GM19025 (cell line): ENCODE measurements at regions not wholly inside any gene's neighbourhood (a gene's known extent, or its start where the extent isn't known, plus 50 kb on each side); places are given as distances from the start of the nearest gene placed in this dataset.

Experiments
- ATAC-seq: cut with Tn5 transposase; IDR thresholded peaks from one replicate; pipeline ENCODE4 v1.9.1; 2021; ENCODE audit warnings: mild to moderate bottlenecking, low read depth, moderate library complexity; ENCODE audit not compliant: unreplicated experiment

DNA sequence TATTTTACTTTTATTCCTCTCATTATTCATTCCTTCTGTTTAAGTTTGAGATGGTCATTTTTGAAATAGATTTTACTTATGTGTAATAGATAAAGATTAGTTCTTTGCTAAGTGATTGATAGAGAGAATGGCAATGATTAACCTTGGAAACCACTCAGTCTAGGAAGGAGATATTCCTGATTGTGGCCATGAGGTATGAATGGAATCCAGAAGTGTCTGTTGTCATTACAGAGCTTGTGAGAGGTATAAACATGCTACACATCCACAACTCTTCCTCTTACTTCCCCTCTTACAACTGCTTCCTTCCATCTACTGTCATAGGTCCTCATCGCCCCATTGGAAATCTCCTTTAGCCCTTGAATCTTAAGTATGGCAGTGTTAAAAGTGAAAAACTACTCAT, 988.8 kb upstream of the B3GALT2 start:
- ATAC-seq: no peak

- no peak for ATAC-seq
These were observed 988.1 kb upstream of the B3GALT2 start for GRCh38 chr1:194174528-194174927.

GRCh38 chr1:194171596-194171995, 985.2 kb upstream of the B3GALT2 start:
- no peak for ATAC-seq

DNA sequence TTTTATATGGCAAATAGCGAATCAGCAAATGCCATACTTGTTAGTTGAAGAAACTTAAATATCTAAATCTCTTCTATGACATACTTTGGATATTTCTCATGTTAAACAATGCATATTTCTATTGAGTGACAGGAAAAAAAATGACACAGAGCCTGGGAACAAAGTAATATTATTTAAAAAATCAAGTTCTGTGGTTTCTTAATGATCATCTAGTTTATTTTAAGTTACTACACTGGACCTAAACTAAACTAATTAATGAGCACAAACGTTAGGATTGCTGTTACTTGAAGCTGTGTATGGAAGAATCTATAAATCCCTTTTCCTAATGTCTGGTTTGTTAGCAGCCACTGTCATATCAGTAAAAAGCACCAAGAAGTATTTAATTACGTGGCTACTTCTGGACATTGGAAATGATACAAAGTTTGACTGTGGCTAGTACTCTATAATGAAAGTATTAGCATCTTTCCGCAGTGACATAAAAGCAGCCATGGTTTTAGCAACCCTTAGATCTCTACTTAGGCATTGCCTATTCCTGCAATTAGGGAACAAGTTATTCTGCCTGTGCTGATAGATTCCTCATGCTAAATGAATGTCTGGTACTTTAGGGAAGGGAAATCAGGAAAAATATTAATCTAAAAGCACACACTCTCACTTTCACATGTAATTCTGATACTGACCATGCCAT, 981.7 kb upstream of the B3GALT2 start:
- ATAC-seq: no peak

DNA sequence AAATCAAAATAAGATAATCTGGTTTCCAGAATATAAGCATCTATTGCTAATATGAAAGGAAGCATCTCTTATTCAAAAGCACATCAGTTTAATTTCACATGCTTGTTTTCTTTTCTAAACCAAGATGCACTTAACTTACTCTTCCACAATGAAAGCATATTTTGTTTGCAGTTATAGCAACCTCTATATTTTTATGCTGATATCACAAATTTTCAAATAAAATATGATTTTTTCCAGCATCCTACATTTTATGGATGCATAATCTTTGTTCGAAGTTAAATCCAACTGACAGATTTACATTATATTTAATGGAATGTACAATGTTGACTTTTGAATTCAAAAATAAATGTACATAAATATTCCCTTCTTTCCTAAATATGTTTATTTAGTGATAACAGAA, 978.3 kb upstream of the B3GALT2 start:
- no peak for ATAC-seq

DNA sequence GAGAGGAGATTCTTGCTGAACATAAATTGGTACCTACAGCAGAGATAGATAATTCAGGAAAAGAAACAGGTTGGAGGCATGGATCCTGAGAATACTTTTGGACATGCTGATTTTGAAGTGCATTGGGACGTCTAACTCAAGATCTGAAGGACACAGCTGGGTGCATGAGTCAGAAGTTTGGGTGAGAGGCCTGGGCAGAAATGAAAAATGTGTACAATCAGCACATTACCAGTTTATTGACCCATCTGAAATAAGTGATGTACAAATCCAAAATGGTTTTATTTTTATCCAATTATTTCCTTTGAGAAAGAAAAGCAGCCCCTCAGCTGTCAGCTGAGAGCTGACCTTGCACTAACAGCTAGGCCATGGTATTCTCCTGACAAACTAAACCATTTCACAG, 975.2 kb upstream of the B3GALT2 start:
- ATAC-seq: no peak

GRCh38 chr1:194159941-194160340, 973.5 kb upstream of the B3GALT2 start:
- no peak for ATAC-seq

DNA sequence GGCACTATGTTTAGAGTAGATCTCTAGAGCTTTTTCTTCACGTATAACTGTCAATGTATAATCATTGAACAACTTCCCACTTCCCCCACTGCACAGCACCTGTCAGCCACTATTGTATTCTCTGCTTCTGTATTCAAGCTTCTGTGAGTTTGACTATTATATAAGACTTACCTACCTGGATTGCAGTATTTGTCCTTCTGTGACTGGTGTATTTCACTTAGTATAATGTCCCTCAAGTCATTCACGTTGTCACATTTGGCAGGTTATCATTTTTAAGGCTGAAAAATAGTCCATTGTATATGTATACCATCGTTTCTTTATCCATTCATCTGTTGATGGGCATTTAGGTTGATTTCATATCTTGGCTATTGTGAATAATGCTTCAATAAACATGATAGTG, 969.5 kb upstream of the B3GALT2 start:
- no peak for ATAC-seq

- no peak for ATAC-seq
These were observed 964.6 kb upstream of the B3GALT2 start for GRCh38 chr1:194151056-194151455.

DNA sequence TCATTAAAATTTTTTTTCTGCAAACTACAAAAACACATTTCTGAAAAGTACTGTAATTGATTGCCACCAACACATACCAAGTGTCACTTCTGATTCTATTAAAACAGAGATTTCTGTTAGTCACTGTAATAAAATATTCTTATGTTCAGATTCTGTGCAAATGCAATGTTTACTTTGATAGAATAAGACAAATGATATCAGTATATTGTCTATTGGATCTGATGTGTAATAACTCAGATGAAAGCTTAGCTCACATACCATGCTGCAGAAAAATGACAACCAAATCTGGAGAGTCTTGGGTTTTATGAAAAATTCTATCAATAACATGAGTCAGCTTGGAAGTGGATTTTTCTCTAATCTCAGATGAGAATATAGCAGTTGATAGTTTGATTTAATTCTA, 963.8 kb upstream of the B3GALT2 start:
- ATAC-seq: no peak

DNA sequence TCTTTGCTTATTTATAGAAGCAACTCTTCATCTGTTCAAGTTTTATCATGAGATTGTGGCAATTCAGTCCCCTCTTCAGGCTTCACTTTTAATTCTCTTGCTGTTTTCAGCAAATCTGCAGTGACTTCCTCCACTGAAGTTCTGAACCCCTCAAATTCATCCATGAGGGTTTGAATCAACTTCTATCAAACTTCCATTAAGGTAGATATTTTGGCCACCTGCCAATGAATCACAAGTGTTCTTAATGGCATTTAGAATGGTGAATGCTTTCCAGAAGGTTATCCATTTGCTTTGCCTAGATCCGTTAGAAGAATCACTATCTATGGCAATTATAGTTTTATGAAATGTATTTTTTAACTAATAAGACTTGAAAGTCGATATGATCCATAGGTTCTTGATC, 946.7 kb upstream of the B3GALT2 start:
- ATAC-seq: no peak

GRCh38 chr1:194118086-194118485, 931.7 kb upstream of the B3GALT2 start:
- no peak for ATAC-seq

DNA sequence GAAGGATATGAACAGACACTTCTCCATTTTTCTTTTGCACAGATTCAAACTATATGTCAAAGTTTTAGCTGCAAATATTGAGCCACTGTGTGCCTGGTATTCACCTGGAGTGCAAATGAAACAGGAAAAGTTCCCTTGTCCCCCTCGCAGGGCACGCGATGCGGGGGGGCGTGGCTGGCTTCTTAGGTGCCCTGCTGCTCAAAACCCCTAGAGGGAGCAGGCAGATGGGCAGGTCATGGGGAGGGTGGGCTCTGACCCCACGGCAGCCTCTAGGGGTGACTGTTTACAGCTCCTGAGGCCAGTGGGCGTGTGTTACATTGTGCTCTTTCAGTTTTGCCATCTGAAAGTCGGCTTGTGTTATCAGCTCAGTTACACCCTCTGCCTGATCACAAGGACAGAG, 931.2 kb upstream of the B3GALT2 start:
- ATAC-seq: no peak

DNA sequence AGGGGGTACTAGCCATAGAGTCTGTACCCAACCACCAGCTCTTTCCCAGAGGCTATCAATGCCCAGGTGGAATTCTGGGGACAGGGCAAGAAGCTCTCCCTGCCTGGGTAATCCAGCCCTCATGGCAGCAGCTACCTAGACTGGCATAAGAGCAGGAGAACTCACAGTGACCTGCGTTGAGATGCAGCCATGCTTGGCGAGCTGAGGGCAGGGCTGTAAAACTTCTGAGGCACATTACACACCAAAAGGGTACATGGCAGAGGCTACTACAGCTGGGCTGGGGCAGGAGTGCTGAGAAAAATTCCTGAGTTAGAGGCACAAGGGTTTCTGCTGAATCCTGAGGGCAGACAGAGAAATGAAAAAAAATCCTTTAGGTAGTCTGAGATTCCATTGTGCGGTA, 927.9 kb upstream of the B3GALT2 start:
- ATAC-seq: no peak

DNA sequence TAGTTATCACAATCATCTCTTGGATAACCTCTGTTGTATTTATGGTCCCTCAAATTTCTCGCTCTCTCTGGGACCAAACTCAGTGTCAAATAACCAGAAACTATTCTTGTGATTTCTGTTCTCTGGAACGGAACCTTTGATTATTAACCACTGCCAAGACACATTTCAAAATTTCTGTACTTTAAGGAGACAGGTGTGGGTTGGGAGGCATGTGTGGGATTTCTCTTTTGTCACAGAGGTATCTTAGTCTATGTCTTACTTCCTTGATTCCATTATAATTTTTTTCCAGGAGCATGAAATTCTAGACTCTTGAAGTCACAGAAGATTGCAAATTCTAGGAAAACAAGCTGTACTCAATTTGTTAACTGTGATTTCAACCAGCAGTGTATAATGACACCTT, 919.0 kb upstream of the B3GALT2 start:
- no peak for ATAC-seq

GRCh38 chr1:194104247-194104844, 917.9 kb upstream of the B3GALT2 start:
- ATAC-seq: no peak

DNA sequence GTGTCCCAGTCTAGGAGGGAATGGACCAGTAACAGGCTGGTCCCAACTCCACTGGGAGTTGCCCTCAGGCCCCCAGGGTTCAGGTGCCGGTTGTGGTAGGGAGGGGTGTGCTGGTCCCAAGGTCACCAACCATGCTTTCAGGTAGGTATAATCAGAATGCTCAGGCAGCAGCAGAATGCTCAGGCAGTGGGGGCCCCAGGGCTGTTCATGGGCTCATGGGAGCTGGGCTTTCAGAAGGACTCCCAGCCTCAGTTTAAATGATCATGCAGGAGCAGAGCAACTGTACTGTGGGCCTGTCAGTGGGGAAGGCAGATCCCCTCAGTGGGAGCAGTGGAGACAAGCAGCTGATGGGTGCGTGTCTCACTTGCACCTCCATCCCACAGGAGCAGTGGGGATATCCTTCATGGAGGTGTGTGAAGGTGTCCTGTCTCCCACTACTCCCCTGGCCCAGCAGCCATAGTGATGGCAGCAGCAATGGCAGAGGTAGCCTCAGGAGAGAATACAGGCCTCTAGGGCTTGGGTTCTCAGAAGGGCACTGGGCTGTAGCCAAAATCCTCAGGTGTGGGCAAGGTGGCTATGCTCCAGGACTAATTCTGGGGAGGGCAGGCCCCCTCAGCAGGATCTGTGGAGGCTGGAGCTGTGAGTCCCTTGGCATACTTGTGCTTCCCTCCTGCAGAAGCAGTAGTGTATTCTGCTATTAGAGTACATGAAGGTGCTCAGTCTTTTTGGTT, 917.3 kb upstream of the B3GALT2 start:
- ATAC-seq: no peak

- ATAC-seq: no peak
These were observed 916.7 kb upstream of the B3GALT2 start for GRCh38 chr1:194103101-194103500.

GRCh38 chr1:194102607-194103006, 916.2 kb upstream of the B3GALT2 start:
- no peak for ATAC-seq

DNA sequence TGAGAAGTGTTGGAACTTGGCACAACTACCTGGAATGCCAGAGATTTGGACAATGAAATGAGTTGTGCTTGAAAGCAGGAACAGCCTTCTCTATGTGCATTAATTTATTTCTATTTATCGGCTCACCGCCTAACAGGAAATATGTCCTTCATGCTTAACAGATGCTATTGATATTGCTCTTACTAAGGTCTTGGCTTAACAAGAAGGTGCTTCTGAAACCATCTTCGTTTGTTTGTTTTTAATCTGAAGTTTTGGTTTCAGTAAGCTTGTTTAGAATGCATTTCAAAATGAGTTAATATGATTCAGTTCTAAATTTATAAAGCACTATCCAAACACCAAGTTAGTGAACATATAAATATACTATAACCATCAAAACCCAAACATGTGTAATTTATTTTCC, 898.3 kb upstream of the B3GALT2 start:
- ATAC-seq: no peak

GRCh38 chr1:194081444-194081843, 895.0 kb upstream of the B3GALT2 start:
- ATAC-seq: no peak

GRCh38 chr1:194080826-194081225, 894.4 kb upstream of the B3GALT2 start:
- no peak for ATAC-seq
